CD4-positive, CD25-positive, alpha-beta regulatory T cell (primary cell): ENCODE measurements at regions not wholly inside any gene's neighbourhood (a gene's known extent, or its start where the extent isn't known, plus 50 kb on each side); places are given as distances from the start of the nearest gene placed in this dataset.

Experiments used
- ATAC-seq, 2 donors: fragments of 150-1000 bp; cut with Tn5 transposase; one replicate each; pipeline ENCODE4 v1.10.0; 2021; ENCODE audit warnings: low read depth in 2 of 2, moderate number of reproducible peaks in 2 of 2, moderate library complexity in 1 of 2
- DNase-seq, 3 donors: peaks; one replicate each; pipeline versions ENCODE4 v3.0.0 to v3.0.0-alpha.2; 2012 to 2022; ENCODE audit warnings: mixed read lengths in 1 of 3
- H3K27ac ChIP-seq: one replicate; pipeline ENCODE4 v1.7.0; 2013; ENCODE audit warnings: mild to moderate bottlenecking, low read length; ENCODE audit not compliant: insufficient read depth, poor library complexity, severe bottlenecking
- H3K27me3 ChIP-seq: one replicate; pipeline ENCODE4 v1.7.0; 2013; ENCODE audit warnings: low read length; ENCODE audit not compliant: control insufficient read depth, insufficient read depth
- H3K36me3 ChIP-seq: one replicate; pipeline ENCODE4 v1.7.0; 2013; ENCODE audit warnings: mild to moderate bottlenecking, low read length, moderate library complexity; ENCODE audit not compliant: control insufficient read depth, insufficient read depth
- H3K4me1 ChIP-seq: 2 replicates; pipeline ENCODE4 v1.7.0; 2013; ENCODE audit warnings: mild to moderate bottlenecking, low read length; ENCODE audit not compliant: insufficient read depth, control insufficient read depth, poor library complexity, severe bottlenecking
- H3K4me3 ChIP-seq: one replicate; pipeline ENCODE4 v1.7.0; 2013; ENCODE audit warnings: low read depth, mild to moderate bottlenecking, low read length, moderate library complexity
- H3K9me3 ChIP-seq, 2 experiments: 1 replicate in 1 of 2; 2 replicates in 1 of 2; pipeline ENCODE4 v1.7.0; 2013; ENCODE audit warnings: low read length in 2 of 2, mild to moderate bottlenecking in 1 of 2, moderate library complexity in 1 of 2; ENCODE audit not compliant: control insufficient read depth in 2 of 2
- H3K27ac Mint-ChIP-seq, 3 donors: one replicate each; pipeline ENCODE4 v1.8.0; 2020 to 2022; ENCODE audit warnings: mild to moderate bottlenecking in 3 of 3, mixed read lengths in 3 of 3, moderate library complexity in 2 of 3
- H3K27me3 Mint-ChIP-seq: one replicate; pipeline ENCODE4 v1.8.0; 2022; ENCODE audit warnings: mild to moderate bottlenecking, mixed read lengths
- H3K36me3 Mint-ChIP-seq: one replicate; pipeline ENCODE4 v1.8.0; 2020; ENCODE audit warnings: mixed read lengths
- H3K4me1 Mint-ChIP-seq, 4 donors: one replicate each; pipeline ENCODE4 v1.8.0; 2020 to 2022; ENCODE audit warnings: mixed read lengths in 4 of 4, mild to moderate bottlenecking in 1 of 4
- H3K4me3 Mint-ChIP-seq, 4 donors: one replicate each; pipeline ENCODE4 v1.8.0; 2020 to 2022; ENCODE audit warnings: mild to moderate bottlenecking in 4 of 4, mixed read lengths in 4 of 4, moderate library complexity in 3 of 4
- H3K9me3 Mint-ChIP-seq, 7 donors: one replicate each; pipeline ENCODE4 v1.8.0; 2020 to 2022; ENCODE audit warnings: mixed read lengths in 7 of 7, mild to moderate bottlenecking in 3 of 7, moderate library complexity in 2 of 7

DNA sequence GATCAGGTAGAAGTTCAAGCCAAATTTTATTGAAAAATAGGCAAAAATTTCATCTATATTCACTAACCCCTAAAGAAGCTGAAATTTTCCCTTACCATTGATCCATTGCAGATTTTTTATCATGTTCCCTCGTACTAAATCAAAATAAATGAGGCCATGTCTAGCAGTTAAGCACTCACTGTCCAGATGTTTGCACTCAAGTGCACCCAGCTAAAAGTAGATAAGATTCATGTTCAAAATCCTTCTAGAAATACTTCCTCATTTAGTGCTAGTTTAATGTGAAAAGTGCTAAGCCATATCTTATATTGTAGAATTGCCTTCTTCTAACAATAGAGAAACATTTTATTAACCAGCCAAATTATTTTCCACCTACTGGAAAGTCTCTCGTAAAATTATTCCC is 164.7 kb upstream of the UBE2E2 start:
- no peak for DNase-seq
- ATAC-seq: no peak
- H3K4me3 ChIP-seq: no peak overlapping the region
- H3K4me3 Mint-ChIP-seq: no peak overlapping the region
- H3K9me3 ChIP-seq: peaks cover 0 to 5% of the 10 kb centered on the region in 2 experiments
- no peak overlapping the region for H3K27ac Mint-ChIP-seq
- H3K9me3 Mint-ChIP-seq: peaks cover 0 to 11% (median 5%) of the 10 kb centered on the region in 7 donors
- H3K27me3 Mint-ChIP-seq: no peaks in the 10 kb centered on the region
- H3K27ac ChIP-seq: no peak overlapping the region
- no peaks in the 10 kb centered on the region for H3K36me3 Mint-ChIP-seq
- H3K4me1 Mint-ChIP-seq: peaks cover 0 to 16% (median 2%) of the 10 kb centered on the region in 4 donors
- H3K36me3 ChIP-seq: no peaks in the 10 kb centered on the region
- H3K27me3 ChIP-seq: no peaks in the 10 kb centered on the region
- no peaks in the 10 kb centered on the region for H3K4me1 ChIP-seq

DNA sequence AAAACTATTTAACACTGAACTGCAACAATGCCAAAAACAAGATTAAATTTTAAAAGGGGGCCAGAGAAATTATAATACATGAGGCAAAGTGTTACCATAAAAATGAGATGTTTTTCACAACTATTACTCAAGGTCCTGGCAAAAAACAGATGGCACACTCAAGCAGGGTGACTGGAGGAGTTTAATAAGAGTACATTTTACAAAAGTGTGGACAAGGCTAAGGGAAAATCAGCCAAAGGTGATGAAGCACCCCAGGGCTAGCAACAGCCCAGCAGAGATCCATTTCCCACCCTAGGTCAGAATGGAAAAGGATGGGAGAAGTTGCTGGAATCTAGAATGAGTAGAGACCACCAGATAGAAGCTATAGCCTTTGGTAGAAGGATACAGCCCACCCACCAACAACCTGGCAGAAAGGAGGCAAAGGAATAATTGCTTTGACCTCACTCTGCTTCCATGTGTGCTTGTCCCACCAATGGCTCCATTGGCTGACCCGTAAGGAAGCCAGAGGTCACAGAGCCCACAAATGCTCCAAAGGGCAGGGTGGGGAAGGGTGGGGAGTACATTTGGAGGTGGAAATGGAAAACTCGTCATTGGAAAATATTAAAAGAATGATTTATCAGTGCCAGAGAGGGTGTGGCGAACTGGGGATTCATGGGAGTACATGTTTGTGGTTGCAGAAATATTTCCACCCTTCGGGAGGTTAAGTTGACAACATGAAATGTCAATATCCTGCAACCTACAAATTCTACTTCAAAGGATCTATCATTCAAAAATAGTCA is 161.0 kb upstream of the UBE2E2 start:
- H3K27ac ChIP-seq: no peak overlapping the region
- H3K27me3 ChIP-seq: no peaks in the 10 kb centered on the region
- H3K9me3 ChIP-seq: no peaks in the 10 kb centered on the region
- H3K4me1 ChIP-seq: no peaks in the 10 kb centered on the region
- no peak for DNase-seq
- peaks cover 0 to 18% (median 6%) of the 10 kb centered on the region in 7 donors for H3K9me3 Mint-ChIP-seq
- H3K27ac Mint-ChIP-seq: no peak overlapping the region
- no peaks in the 10 kb centered on the region for H3K36me3 Mint-ChIP-seq
- no peak overlapping the region for H3K4me3 ChIP-seq
- H3K4me1 Mint-ChIP-seq: no peaks in the 10 kb centered on the region
- H3K36me3 ChIP-seq: no peaks in the 10 kb centered on the region
- no peak for ATAC-seq
- no peaks in the 10 kb centered on the region for H3K27me3 Mint-ChIP-seq
- no peak overlapping the region for H3K4me3 Mint-ChIP-seq

DNA sequence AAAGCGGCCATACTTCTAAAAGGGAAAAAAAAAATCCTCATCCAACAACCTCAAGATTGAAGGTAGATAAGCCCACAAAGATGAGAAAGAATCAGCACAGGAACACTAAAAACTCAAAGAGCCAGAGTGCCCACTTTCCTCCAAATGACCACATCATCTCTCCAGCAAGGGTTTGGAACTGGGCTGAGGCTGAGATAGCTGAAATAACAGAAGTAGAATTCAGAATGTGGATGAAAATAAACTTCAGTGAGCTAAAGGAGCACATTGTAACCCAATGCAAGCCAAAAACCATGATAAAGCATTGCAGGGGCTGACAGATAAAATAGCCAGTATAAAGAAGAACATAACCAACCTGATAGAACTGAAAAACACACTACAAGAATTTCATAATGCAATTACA is 158.7 kb upstream of the UBE2E2 start:
- ATAC-seq: no peak
- H3K9me3 Mint-ChIP-seq: peaks cover 3 to 36% (median 9%) of the 10 kb centered on the region in 7 donors

DNA sequence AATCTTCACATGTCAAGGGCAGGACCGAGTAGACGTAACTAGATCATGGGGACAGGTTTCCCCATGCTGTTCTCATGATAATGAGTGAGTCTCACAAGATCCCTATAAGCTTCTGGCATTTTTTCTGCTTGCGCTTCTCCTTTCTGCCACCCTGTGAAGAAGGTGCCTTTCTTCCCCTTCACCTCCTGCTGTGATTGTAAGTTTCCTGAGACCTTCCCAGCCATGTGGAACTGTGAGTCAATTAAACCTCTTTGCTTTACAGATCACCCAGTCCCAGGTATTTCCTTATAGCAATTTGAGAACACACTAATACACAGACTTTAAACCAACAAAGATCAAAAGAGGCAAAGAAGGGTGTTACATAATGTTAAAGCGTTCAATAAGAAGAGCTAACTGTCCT is 156.6 kb upstream of the UBE2E2 start:
- Histone ChIP-seq H3K36me3 (no peaks in the 10 kb centered on the region), H3K27ac (no peak overlapping the region), H3K9me3 (no peaks in the 10 kb centered on the region), H3K4me1 (no peaks in the 10 kb centered on the region), H3K27me3 (no peaks in the 10 kb centered on the region), H3K4me3 (no peak overlapping the region)
- Mint-ChIP-seq H3K4me1 (no peaks in the 10 kb centered on the region), H3K36me3 (no peaks in the 10 kb centered on the region), H3K27ac (no peak overlapping the region), H3K9me3 (peaks cover 4 to 37% (median 9%) of the 10 kb centered on the region in 7 donors), H3K4me3 (no peak overlapping the region), H3K27me3 (no peaks in the 10 kb centered on the region)
- DNase-seq (no peak), ATAC-seq (no peak)

More for the DNA sequence above, 158.7 kb upstream of the UBE2E2 start:
- no peak for DNase-seq
- no peak overlapping the region for H3K4me3 Mint-ChIP-seq
- H3K27me3 ChIP-seq: no peaks in the 10 kb centered on the region
- H3K4me1 Mint-ChIP-seq: no peaks in the 10 kb centered on the region
- H3K36me3 Mint-ChIP-seq: no peaks in the 10 kb centered on the region
- no peak overlapping the region for H3K27ac Mint-ChIP-seq
- H3K4me1 ChIP-seq: no peaks in the 10 kb centered on the region
- no peaks in the 10 kb centered on the region for H3K36me3 ChIP-seq
- H3K27ac ChIP-seq: no peak overlapping the region
- no peak overlapping the region for H3K4me3 ChIP-seq
- no peaks in the 10 kb centered on the region for H3K9me3 ChIP-seq
- H3K27me3 Mint-ChIP-seq: no peaks in the 10 kb centered on the region

DNA sequence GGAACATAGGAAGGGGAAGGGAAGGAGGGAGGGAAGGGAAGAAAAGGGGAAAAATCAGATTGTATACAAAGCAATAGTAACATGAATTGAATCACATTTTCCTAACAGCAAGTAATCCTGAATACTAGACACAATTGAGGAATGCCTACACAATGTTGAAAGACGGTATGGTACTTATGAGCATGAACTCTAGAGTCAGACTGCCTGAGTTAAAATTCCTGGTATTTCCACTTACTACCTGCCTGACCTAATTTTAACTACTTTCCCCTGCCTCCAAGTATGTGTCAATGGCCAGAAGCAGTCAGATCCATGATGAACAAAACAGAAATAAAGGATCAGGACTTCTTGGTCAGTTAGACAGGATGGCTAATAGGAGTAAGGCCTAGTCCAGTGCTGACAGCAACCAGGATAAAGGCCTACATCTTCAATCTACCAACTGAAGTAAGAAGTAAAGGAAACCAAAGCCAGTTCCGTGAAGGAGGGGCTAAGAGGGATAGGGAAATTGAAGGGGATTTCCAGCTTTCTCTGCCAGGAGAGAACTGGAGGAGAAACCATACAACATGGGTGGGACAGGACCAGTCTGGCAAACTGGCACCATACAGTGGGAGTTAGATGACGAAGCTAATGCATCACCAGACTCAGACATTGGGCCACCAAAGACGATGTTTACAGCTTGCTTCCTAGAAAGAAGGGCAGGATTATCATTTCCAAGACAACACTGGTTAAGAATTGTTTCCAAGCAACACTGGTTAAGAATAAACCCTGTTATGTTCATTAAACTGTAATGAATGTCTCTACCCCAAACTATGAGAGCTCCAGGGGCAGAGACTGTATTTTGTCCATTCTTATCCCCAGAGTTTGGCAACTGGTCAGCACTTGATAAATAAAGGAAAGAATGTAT is 151.6 kb upstream of the UBE2E2 start:
- Mint-ChIP-seq H3K27ac (peak overlapping the region in 1 of 3 donors; percentile 60), H3K36me3 (no peaks in the 10 kb centered on the region), H3K27me3 (no peaks in the 10 kb centered on the region), H3K4me3 (no peak overlapping the region), H3K9me3 (peaks cover 2 to 26% (median 6%) of the 10 kb centered on the region in 7 donors), H3K4me1 (peaks cover 0 to 12% (median 1%) of the 10 kb centered on the region in 4 donors)
- Histone ChIP-seq H3K4me1 (no peaks in the 10 kb centered on the region), H3K36me3 (no peaks in the 10 kb centered on the region), H3K27me3 (no peaks in the 10 kb centered on the region), H3K4me3 (no peak overlapping the region), H3K27ac (no peak overlapping the region), H3K9me3 (no peaks in the 10 kb centered on the region)
- DNase-seq (no peak), ATAC-seq (no peak)

DNA sequence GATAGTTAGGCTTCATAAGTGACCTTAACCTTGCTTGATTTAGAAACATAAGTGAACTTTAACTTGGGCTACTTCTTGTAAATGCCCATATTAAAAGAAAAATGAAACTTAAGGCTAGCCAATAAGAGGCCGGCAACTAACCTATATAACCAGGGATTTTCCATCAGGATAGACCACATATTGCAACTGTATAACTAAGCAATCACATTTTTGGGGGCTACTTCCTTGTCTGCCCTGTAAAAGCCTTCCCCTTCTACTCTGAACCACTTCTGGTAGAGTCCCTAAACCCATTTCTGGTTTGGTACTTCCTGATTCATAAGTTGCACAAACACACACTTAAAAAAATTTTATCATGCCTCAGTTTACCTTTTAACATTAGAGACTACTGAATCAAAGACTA is 150.9 kb upstream of the UBE2E2 start:
- no peaks in the 10 kb centered on the region for H3K9me3 ChIP-seq
- no peaks in the 10 kb centered on the region for H3K27me3 Mint-ChIP-seq
- H3K4me3 ChIP-seq: no peak overlapping the region
- no peak overlapping the region for H3K4me3 Mint-ChIP-seq
- no peaks in the 10 kb centered on the region for H3K36me3 ChIP-seq
- H3K27ac ChIP-seq: no peak overlapping the region
- ATAC-seq (no peak), DNase-seq (no peak)
- no peaks in the 10 kb centered on the region for H3K36me3 Mint-ChIP-seq
- no peaks in the 10 kb centered on the region for H3K27me3 ChIP-seq
- no peak overlapping the region for H3K27ac Mint-ChIP-seq
- H3K4me1 Mint-ChIP-seq: peaks cover 0 to 14% (median 1%) of the 10 kb centered on the region in 4 donors
- peaks cover 0 to 20% (median 7%) of the 10 kb centered on the region in 7 donors for H3K9me3 Mint-ChIP-seq
- H3K4me1 ChIP-seq: no peaks in the 10 kb centered on the region

DNA sequence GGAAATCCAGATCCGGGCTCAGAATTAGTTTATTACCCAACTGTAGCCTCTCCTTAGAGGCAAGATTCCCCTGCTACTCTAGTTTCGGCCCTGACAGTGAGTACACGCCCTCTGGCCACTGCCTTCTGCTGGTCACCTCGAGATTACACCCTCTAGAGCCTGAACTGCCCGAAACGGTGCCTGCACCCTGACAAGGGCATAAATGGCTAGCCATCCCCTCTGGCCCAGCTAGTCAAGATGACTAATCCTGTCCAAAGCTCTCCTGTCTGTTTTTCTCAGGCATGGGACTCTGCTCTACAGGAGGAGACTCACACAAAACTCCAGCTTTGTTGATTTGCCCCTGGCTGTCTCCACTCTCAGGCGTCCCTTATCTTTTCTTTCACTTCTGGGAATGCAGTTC is 150.5 kb upstream of the UBE2E2 start:
- H3K4me3 Mint-ChIP-seq: no peak overlapping the region
- Histone ChIP-seq H3K27me3 (no peaks in the 10 kb centered on the region), H3K27ac (no peak overlapping the region), H3K4me1 (no peaks in the 10 kb centered on the region), H3K9me3 (no peaks in the 10 kb centered on the region), H3K4me3 (no peak overlapping the region), H3K36me3 (no peaks in the 10 kb centered on the region)
- peaks cover 0 to 16% (median 5%) of the 10 kb centered on the region in 7 donors for H3K9me3 Mint-ChIP-seq
- peaks cover 0 to 14% (median 1%) of the 10 kb centered on the region in 4 donors for H3K4me1 Mint-ChIP-seq
- ATAC-seq: no peak
- H3K36me3 Mint-ChIP-seq: no peaks in the 10 kb centered on the region
- H3K27ac Mint-ChIP-seq: no peak overlapping the region
- H3K27me3 Mint-ChIP-seq: no peaks in the 10 kb centered on the region
- DNase-seq: no peak
